ENCODE measurements at regions not wholly inside any gene's neighbourhood (a gene's known extent, or its start where the extent isn't known, plus 50 kb on each side); places are given as distances from the start of the nearest gene placed in this dataset.

- TF ChIP-seq RELB (IDR thresholded peaks at IDR 0.05; ENCODE audit: low read depth) = no peak
Measured at GRCh38 chr2:14285812-14286211, 346.7 kb upstream of the LRATD1 start (continued).

- no peak for DNase-seq (ENCODE audit: low read depth, low spot score)
- H3K9ac ChIP-seq (ENCODE audit: control insufficient read depth, insufficient read depth, low read length) = no peak overlapping the region
Measured at GRCh38 chr2:14288016-14288415, 344.5 kb upstream of the LRATD1 start.

GRCh38 chr2:14292964-14293363 lies 339.6 kb upstream of the LRATD1 start:
- no peaks in the 10 kb centered on the region for H3K4me1 ChIP-seq (ENCODE audit: control insufficient read depth, insufficient read depth, low read length)
- CTCF ChIA-PET = interaction anchor here (0.6 to 1.1 kb wide), 4 partner anchors 9 to 611 kb away, joined by 3 to 4 read pairs (median 4); no protein-coding TSS in a partner anchor
- H3K36me3 ChIP-seq (ENCODE audit: control insufficient read depth in 2 of 2, insufficient read depth in 2 of 2, low read length in 1 of 2) = no peaks in the 10 kb centered on the region
- H4K20me1 ChIP-seq (ENCODE audit: control insufficient read depth, insufficient read depth) = no peaks in the 10 kb centered on the region
- 15% methylated on average over 3 of the region's 3 CpGs for WGBS (ENCODE audit: insufficient coverage, insufficient replicate concordance, low lambda C conversion rate, missing lambda C conversion rate)
- DNase-seq (ENCODE audit: low read depth, low spot score) (no peak), ATAC-seq (no peak), FAIRE-seq (no peak)
- no peak overlapping the region for H3K9ac ChIP-seq (ENCODE audit: control insufficient read depth, insufficient read depth, low read length)
- no TSS peak for BruUV-seq (replicated peaks)
- no peak overlapping the region for H2AFZ ChIP-seq (ENCODE audit: control insufficient read depth, low read depth, low read length)
- intact Hi-C loops (cut with micrococcal nuclease; ENCODE audit: unreplicated experiment) = no loop called here
- SMC1A ChIA-PET (ENCODE audit: uncharacterized antibody, unreplicated experiment) = interaction anchor here (0.7 to 1.4 kb wide), 5 partner anchors 9 to 765 kb away, joined by 3 to 4 read pairs (median 3); no protein-coding TSS in a partner anchor
- no peaks in the 10 kb centered on the region for H3K27me3 ChIP-seq (replicated peaks in 1 of 2; ENCODE audit: control insufficient read depth in 2 of 2, insufficient read depth in 2 of 2, low read length in 1 of 2)
- no peak overlapping the region for H3K4me3 ChIP-seq
- RAD21 ChIA-PET (ENCODE audit: unreplicated experiment) = interaction anchor here (0.5 to 1.0 kb wide), 2 partner anchors 15 to 824 kb away, joined by 3 to 4 read pairs; no protein-coding TSS in a partner anchor
- H3K4me2 ChIP-seq (ENCODE audit: control insufficient read depth, insufficient read depth) = no peak overlapping the region
- no peaks in the 10 kb centered on the region for H3K9me3 ChIP-seq (replicated peaks; ENCODE audit: control insufficient read depth, insufficient read depth, low read length)
- in situ Hi-C loops (cut with MboI) = no loop called here
- no peaks in the 10 kb centered on the region for H3K79me2 ChIP-seq (ENCODE audit: control insufficient read depth, insufficient read depth, low read length)
- H3K27ac ChIP-seq (ENCODE audit: control insufficient read depth, insufficient read depth) = no peak overlapping the region
- POLR2A ChIA-PET = no interaction called here
- TF ChIP-seq USF2 (IDR thresholded peaks at IDR 0.05; ENCODE audit: borderline replicate concordance, low read depth, low read length) (no peak), ELK1 (IDR thresholded peaks at IDR 0.05; ENCODE audit: low read depth, low read length) (no peak), CREB1 (IDR thresholded peaks at IDR 0.05; ENCODE audit: low read depth) (no peak), TCF12 (IDR thresholded peaks at IDR 0.05; ENCODE audit: low read depth, low read length) (no peak), HDAC2 (IDR thresholded peaks at IDR 0.05) (no peak), SREBF2 (IDR thresholded peaks at IDR 0.05; ENCODE audit: low read length) (no peak), MLLT1 (IDR thresholded peaks at IDR 0.05) (no peak), SUZ12 (IDR thresholded peaks at IDR 0.05; ENCODE audit: unreplicated experiment) (no peak)

More at GRCh38 chr2:14288016-14288415, 344.5 kb upstream of the LRATD1 start:
- TF ChIP-seq HDAC2 (IDR thresholded peaks at IDR 0.05) (no peak), RAD21 (IDR thresholded peaks at IDR 0.05; ENCODE audit: insufficient read depth, low read depth, low read length) (peak; percentile 44), ESRRA (IDR thresholded peaks at IDR 0.05; ENCODE audit: low read length) (no peak), SMC3 (IDR thresholded peaks at IDR 0.05; ENCODE audit: borderline replicate concordance, low read length) (peak; percentile 18; the same call in 1 of the 2 replicates)
- Histone ChIP-seq H3K79me2 (ENCODE audit: control insufficient read depth, insufficient read depth, low read length) (no peaks in the 10 kb centered on the region), H3K4me3 (no peak overlapping the region), H3K4me1 (ENCODE audit: control insufficient read depth, insufficient read depth, low read length) (no peaks in the 10 kb centered on the region), H4K20me1 (ENCODE audit: control insufficient read depth, insufficient read depth) (no peaks in the 10 kb centered on the region), H3K36me3 (ENCODE audit: control insufficient read depth in 2 of 2, insufficient read depth in 2 of 2, low read length in 1 of 2) (no peaks in the 10 kb centered on the region), H3K9me3 (replicated peaks; ENCODE audit: control insufficient read depth, insufficient read depth, low read length) (no peaks in the 10 kb centered on the region), H2AFZ (ENCODE audit: control insufficient read depth, low read depth, low read length) (no peak overlapping the region), H3K4me2 (ENCODE audit: control insufficient read depth, insufficient read depth) (no peak overlapping the region), H3K27me3 (replicated peaks in 1 of 2; ENCODE audit: control insufficient read depth in 2 of 2, insufficient read depth in 2 of 2, low read length in 1 of 2) (no peaks in the 10 kb centered on the region), H3K27ac (ENCODE audit: control insufficient read depth, insufficient read depth) (no peak overlapping the region)
- POLR2A ChIA-PET = no interaction called here
- RAD21 ChIA-PET (ENCODE audit: unreplicated experiment) = interaction anchor here (1.0 kb wide), 1 partner anchor 193 kb away, joined by 3 read pairs; no protein-coding TSS in a partner anchor
- WGBS (ENCODE audit: insufficient coverage, insufficient replicate concordance, low lambda C conversion rate, missing lambda C conversion rate) = 52% methylated on average over 3 of the region's 3 CpGs
- SMC1A ChIA-PET (ENCODE audit: uncharacterized antibody, unreplicated experiment) = interaction anchor here (0.6 to 1.9 kb wide), 5 partner anchors 11 to 339 kb away, joined by 3 to 7 read pairs (median 3); no protein-coding TSS in a partner anchor
- intact Hi-C loops (cut with micrococcal nuclease; ENCODE audit: unreplicated experiment) = no loop called here
- CTCF ChIA-PET = interaction anchor here (0.7 to 1.8 kb wide), 2 partner anchors 9 to 13 kb away, joined by 3 to 9 read pairs; no protein-coding TSS in a partner anchor
- ATAC-seq (no peak), FAIRE-seq (no peak)
- BruUV-seq (replicated peaks) = no TSS peak
- in situ Hi-C loops (cut with MboI) = no loop called here
